Testis (tissue), 2 donors: ENCODE measurements at regions not wholly inside any gene's neighbourhood (a gene's known extent, or its start where the extent isn't known, plus 50 kb on each side); places are given as distances from the start of the nearest gene placed in this dataset.
A peak's percentile ranks its signal among the peaks of the same experiment; 100 is the strongest.
"Not testable (repeated sequence)": the region's sequence is repeated elsewhere in the genome, so short reads cannot be mapped to it uniquely, and the experiment has no call there.

Source experiments
- DNase-seq: peaks from one replicate; pipeline ENCODE4 v3.0.0-alpha.2; 2019
- H3K27ac ChIP-seq, 2 donors: fragments of 200-600 bp; sonication (generic); one replicate each; pipeline ENCODE4 v1.5.1; 2019
- H3K27me3 ChIP-seq: fragments of 200-600 bp; sonication (generic); one replicate; pipeline ENCODE4 v1.5.1; 2019
- H3K36me3 ChIP-seq: fragments of 200-600 bp; sonication (generic); one replicate; pipeline ENCODE4 v1.5.1; 2017; ENCODE audit warnings: low read depth; ENCODE audit errors: missing control alignments
- H3K4me1 ChIP-seq: fragments of 200-600 bp; sonication (generic); one replicate; pipeline ENCODE4 v1.5.1; 2019
- H3K4me3 ChIP-seq, 2 donors: fragments of 200-600 bp; sonication (generic); one replicate each; pipeline ENCODE4 v1.5.1; 2017 to 2019
- H3K9me3 ChIP-seq: fragments of 200-600 bp; sonication (generic); one replicate; pipeline ENCODE4 v1.5.1; 2017
- CTCF ChIP-seq, 3 experiments: fragments of 450-650 bp in 2 of 3; fragments of 200-600 bp in 1 of 3; sonication (generic) in 1 of 3; IDR thresholded peaks; one replicate each; pipeline ENCODE4 v1.5.1; 2016 to 2019; ENCODE audit warnings: antibody characterized with exemption in 3 of 3, mild to moderate bottlenecking in 2 of 3, moderate library complexity in 1 of 3
- POLR2A ChIP-seq: fragments of 450-650 bp; IDR thresholded peaks from one replicate; pipeline ENCODE4 v1.6.1; 2017; ENCODE audit warnings: antibody characterized with exemption, mild to moderate bottlenecking, moderate library complexity
- WGBS, 2 donors: methylation state at CpG; one replicate each; pipeline ENCODE4 v1.1.5; 2018; 5-methylcytosine and 5-hydroxymethylcytosine counted together
- intact Hi-C: fragments of 100-400 bp; cut with DNase I; formaldehyde crosslinking; loops from one replicate; pipeline ENCODE4 v1.15.1; 2023; ENCODE audit warnings: low total_unique reads

- TF ChIP-seq CTCF (IDR thresholded peaks at IDR 0.05) = no peak
- TF ChIP-seq POLR2A = no peak
- Histone ChIP-seq H3K27ac (no peak overlapping the region), H3K9me3 (no peaks in the 10 kb centered on the region), H3K4me3 (no peak overlapping the region), H3K27me3 (no peaks in the 10 kb centered on the region), H3K36me3 (no peaks in the 10 kb centered on the region), H3K4me1 (peaks cover 19% of the 10 kb centered on the region)
- no peak for DNase-seq
- intact Hi-C loops = no loop called here
- WGBS, 2 donors = 85 to 90% methylated on average over 5 of the region's 5 CpGs
Measured at GRCh38 chr9:752201-752600, 89.3 kb upstream of the DMRT1 start.

- 97 to 99% methylated on average over 6 of the region's 6 CpGs for WGBS, 2 donors
- intact Hi-C loops = no loop called here
- H3K4me1 ChIP-seq = peaks cover 19% of the 10 kb centered on the region
- TF ChIP-seq CTCF (IDR thresholded peaks at IDR 0.05) (no peak), POLR2A (no peak)
- no peak for DNase-seq
- no peak overlapping the region for H3K4me3 ChIP-seq
- no peaks in the 10 kb centered on the region for H3K27me3 ChIP-seq
- no peaks in the 10 kb centered on the region for H3K9me3 ChIP-seq
- no peaks in the 10 kb centered on the region for H3K36me3 ChIP-seq
- H3K27ac ChIP-seq = no peak overlapping the region
Measured at GRCh38 chr9:752681-753200, 88.8 kb upstream of the DMRT1 start.

GRCh38 chr9:753734-754133 lies 87.8 kb upstream of the DMRT1 start:
- intact Hi-C loops, H3K9me3 ChIP-seq, H3K4me3 ChIP-seq, DNase-seq, H3K36me3 ChIP-seq, H3K27me3 ChIP-seq, H3K27ac ChIP-seq: not testable (repeated sequence)
- WGBS, 2 donors = 96% methylated on average over 9 of the region's 9 CpGs
- peaks cover 19% of the 10 kb centered on the region for H3K4me1 ChIP-seq

- no peaks in the 10 kb centered on the region for H3K27me3 ChIP-seq
- peaks cover 19% of the 10 kb centered on the region for H3K4me1 ChIP-seq
- WGBS, 2 donors = 82 to 92% methylated on average over 9 of the region's 9 CpGs
- no peak for DNase-seq
- H3K36me3 ChIP-seq = no peaks in the 10 kb centered on the region
- H3K4me3 ChIP-seq = no peak overlapping the region
- no peaks in the 10 kb centered on the region for H3K9me3 ChIP-seq
- no peak overlapping the region for H3K27ac ChIP-seq
- intact Hi-C loops = no loop called here
- no peak for TF ChIP-seq POLR2A
- peak in 1 of 3 experiments; percentile 6 for TF ChIP-seq CTCF (IDR thresholded peaks at IDR 0.05)
Measured at GRCh38 chr9:754150-754931, 87.2 kb upstream of the DMRT1 start.

- Histone ChIP-seq H3K4me3 (no peak overlapping the region), H3K9me3 (no peaks in the 10 kb centered on the region), H3K4me1 (peaks cover 12% of the 10 kb centered on the region), H3K36me3 (no peaks in the 10 kb centered on the region), H3K27me3 (no peaks in the 10 kb centered on the region), H3K27ac (no peak overlapping the region)
- TF ChIP-seq CTCF (IDR thresholded peaks at IDR 0.05) = no peak
- no peak for TF ChIP-seq POLR2A
- intact Hi-C loops = loop anchor here (5.0 kb wide), 1 partner anchor 138 kb away; no protein-coding TSS in a partner anchor
- WGBS, 2 donors = 83 to 91% methylated on average over 12 of the region's 12 CpGs
- DNase-seq = no peak
Measured at GRCh38 chr9:755454-756381, 85.8 kb upstream of the DMRT1 start.
